ENCODE measurements at regions not wholly inside any gene's neighbourhood (a gene's known extent, or its start where the extent isn't known, plus 50 kb on each side); places are given as distances from the start of the nearest gene placed in this dataset.

GRCh38 chr10:107576746-107577145 lies 412.2 kb upstream of the SORCS1 start:
- Histone ChIP-seq H3K36me3 (no peaks in the 10 kb centered on the region), H3K4me1 (peaks cover 0 to 5% (median 0%) of the 10 kb centered on the region in 4 donors), H3K9me3 (no peaks in the 10 kb centered on the region), H3K4me3 (no peak overlapping the region), H3K27ac (no peak overlapping the region), H3K27me3 (no peaks in the 10 kb centered on the region)
- no peak for DNase-seq
- TF ChIP-seq EP300 (IDR thresholded peaks at IDR 0.05) (no peak), POLR2AphosphoS5 (IDR thresholded peaks at IDR 0.05) (no peak), CTCF (IDR thresholded peaks at IDR 0.05) (no peak), POLR2A (IDR thresholded peaks at IDR 0.05) (no peak)
- 26 to 57% methylated on average over 2 of the region's 2 CpGs for WGBS, 2 donors
- intact Hi-C loops (cut with DNase I), result no loop called here

- no peak for TF ChIP-seq CTCF (IDR thresholded peaks at IDR 0.05)
- TF ChIP-seq EP300 (IDR thresholded peaks at IDR 0.05), result no peak
- TF ChIP-seq POLR2A (IDR thresholded peaks at IDR 0.05), result no peak
- no peak for TF ChIP-seq POLR2AphosphoS5 (IDR thresholded peaks at IDR 0.05)
- Histone ChIP-seq H3K36me3 (no peaks in the 10 kb centered on the region), H3K4me3 (no peak overlapping the region), H3K4me1 (no peaks in the 10 kb centered on the region), H3K9me3 (peaks cover 0 to 4% (median 0%) of the 10 kb centered on the region in 4 donors), H3K27ac (no peak overlapping the region), H3K27me3 (no peaks in the 10 kb centered on the region)
- intact Hi-C loops (cut with DNase I), result no loop called here
- no peak for DNase-seq
Observed at GRCh38 chr10:107565014-107565413, 400.5 kb upstream of the SORCS1 start.

- DNase-seq, result no peak
- intact Hi-C loops (cut with DNase I), result no loop called here
- Histone ChIP-seq H3K36me3 (no peaks in the 10 kb centered on the region), H3K9me3 (peaks cover 0 to 4% (median 0%) of the 10 kb centered on the region in 4 donors), H3K4me3 (no peak overlapping the region), H3K27me3 (no peaks in the 10 kb centered on the region), H3K4me1 (no peaks in the 10 kb centered on the region), H3K27ac (no peak overlapping the region)
- TF ChIP-seq POLR2A (IDR thresholded peaks at IDR 0.05) (no peak), CTCF (IDR thresholded peaks at IDR 0.05) (no peak), EP300 (IDR thresholded peaks at IDR 0.05) (no peak), POLR2AphosphoS5 (IDR thresholded peaks at IDR 0.05) (no peak)
Observed at GRCh38 chr10:107561136-107561650, 396.7 kb upstream of the SORCS1 start.

GRCh38 chr10:107557916-107558315 lies 393.4 kb upstream of the SORCS1 start:
- Histone ChIP-seq H3K4me3 (no peak overlapping the region), H3K4me1 (peaks cover 0 to 5% (median 0%) of the 10 kb centered on the region in 4 donors), H3K27ac (no peak overlapping the region), H3K9me3 (no peaks in the 10 kb centered on the region), H3K36me3 (no peaks in the 10 kb centered on the region), H3K27me3 (no peaks in the 10 kb centered on the region)
- DNase-seq, result no peak
- intact Hi-C loops (cut with DNase I), result no loop called here
- WGBS, 2 donors, result 85 to 91% methylated on average over 4 of the region's 4 CpGs
- TF ChIP-seq POLR2AphosphoS5 (IDR thresholded peaks at IDR 0.05) (no peak), EP300 (IDR thresholded peaks at IDR 0.05) (no peak), CTCF (IDR thresholded peaks at IDR 0.05) (no peak), POLR2A (IDR thresholded peaks at IDR 0.05) (no peak)

- Histone ChIP-seq H3K4me3 (no peak overlapping the region), H3K27ac (no peak overlapping the region), H3K36me3 (no peaks in the 10 kb centered on the region), H3K4me1 (peaks cover 0 to 5% (median 0%) of the 10 kb centered on the region in 4 donors), H3K9me3 (no peaks in the 10 kb centered on the region), H3K27me3 (no peaks in the 10 kb centered on the region)
- no peak for TF ChIP-seq CTCF (IDR thresholded peaks at IDR 0.05)
- no peak for TF ChIP-seq POLR2A (IDR thresholded peaks at IDR 0.05)
- TF ChIP-seq POLR2AphosphoS5 (IDR thresholded peaks at IDR 0.05), result no peak
- no peak for TF ChIP-seq EP300 (IDR thresholded peaks at IDR 0.05)
- WGBS, 2 donors, result 10 to 33% methylated on average over 1 of the region's 1 CpG
- DNase-seq, result no peak
- intact Hi-C loops (cut with DNase I), result no loop called here
Observed at GRCh38 chr10:107554333-107554732, 389.8 kb upstream of the SORCS1 start.
